Posterior vena cava (tissue), 2 donors: ENCODE measurements at regions not wholly inside any gene's neighbourhood (a gene's known extent, or its start where the extent isn't known, plus 50 kb on each side); places are given as distances from the start of the nearest gene placed in this dataset.
"Not testable (repeated sequence)": the region's sequence is repeated elsewhere in the genome, so short reads cannot be mapped to it uniquely, and the experiment has no call there.

Experiments
- DNase-seq: peaks from one replicate; pipeline ENCODE4 v3.0.0-alpha.2; 2020; ENCODE audit warnings: low spot score
- intact Hi-C, 2 donors: fragments of 100-400 bp; cut with DNase I; formaldehyde crosslinking; loops; one replicate each; pipeline versions ENCODE4 v1.14.1 to v1.14.2; 2022 to 2023
- donor health status: DM: yes; HTN: yes; CAD: no.
- donor health status: DM: yes; HTN: yes; CAD: no.

GRCh38 chr6:56842686-56843475 is 112.0 kb upstream of the BEND6 start:
- peak; percentile 83 for DNase-seq
- intact Hi-C loops: loop anchor here (10.0 kb wide), 2 partner anchors 128 to 138 kb away; no protein-coding TSS in a partner anchor

DNA sequence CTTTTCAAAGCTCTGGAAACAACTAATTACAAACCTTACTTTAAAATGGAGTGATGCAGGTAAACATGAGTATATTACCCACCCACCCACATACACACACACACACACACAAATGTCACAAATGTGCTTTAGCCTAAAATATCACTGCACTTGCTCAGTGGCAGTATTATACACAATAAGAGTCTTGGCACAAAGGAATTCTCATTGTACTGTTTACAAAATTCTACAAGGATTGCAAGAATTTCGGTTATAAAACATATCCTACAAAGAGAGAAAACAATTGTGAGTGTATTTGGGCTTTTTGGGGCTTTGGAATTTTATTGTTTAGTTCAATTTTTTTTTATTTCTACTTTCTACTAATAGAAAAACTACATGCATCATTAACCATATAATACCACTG is 113.2 kb upstream of the BEND6 start:
- intact Hi-C loops: loop anchor here (10.0 kb wide), 2 partner anchors 127 to 137 kb away; no protein-coding TSS in a partner anchor

DNA sequence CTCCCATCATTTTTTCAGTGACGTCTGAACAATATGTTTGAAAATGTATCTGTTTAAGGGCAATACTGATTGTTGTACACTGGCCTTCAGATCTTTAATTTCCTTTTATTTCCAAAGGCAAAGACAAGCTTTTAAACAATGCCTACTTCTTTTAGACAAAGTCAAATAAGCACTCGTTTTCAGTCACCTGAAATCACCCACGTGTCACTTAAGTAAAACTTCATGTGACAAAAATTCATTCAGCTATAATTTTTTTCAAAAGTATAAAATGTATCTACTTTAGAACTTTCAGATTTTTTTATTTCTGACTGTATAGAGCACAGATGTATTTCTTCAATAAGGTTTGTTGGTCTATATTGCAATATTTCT is 113.5 kb upstream of the BEND6 start:
- intact Hi-C loops: loop anchor here (10.0 kb wide), 2 partner anchors 127 to 137 kb away; no protein-coding TSS in a partner anchor
- no peak for DNase-seq

More for the DNA sequence above, 113.2 kb upstream of the BEND6 start:
- no peak for DNase-seq

DNA sequence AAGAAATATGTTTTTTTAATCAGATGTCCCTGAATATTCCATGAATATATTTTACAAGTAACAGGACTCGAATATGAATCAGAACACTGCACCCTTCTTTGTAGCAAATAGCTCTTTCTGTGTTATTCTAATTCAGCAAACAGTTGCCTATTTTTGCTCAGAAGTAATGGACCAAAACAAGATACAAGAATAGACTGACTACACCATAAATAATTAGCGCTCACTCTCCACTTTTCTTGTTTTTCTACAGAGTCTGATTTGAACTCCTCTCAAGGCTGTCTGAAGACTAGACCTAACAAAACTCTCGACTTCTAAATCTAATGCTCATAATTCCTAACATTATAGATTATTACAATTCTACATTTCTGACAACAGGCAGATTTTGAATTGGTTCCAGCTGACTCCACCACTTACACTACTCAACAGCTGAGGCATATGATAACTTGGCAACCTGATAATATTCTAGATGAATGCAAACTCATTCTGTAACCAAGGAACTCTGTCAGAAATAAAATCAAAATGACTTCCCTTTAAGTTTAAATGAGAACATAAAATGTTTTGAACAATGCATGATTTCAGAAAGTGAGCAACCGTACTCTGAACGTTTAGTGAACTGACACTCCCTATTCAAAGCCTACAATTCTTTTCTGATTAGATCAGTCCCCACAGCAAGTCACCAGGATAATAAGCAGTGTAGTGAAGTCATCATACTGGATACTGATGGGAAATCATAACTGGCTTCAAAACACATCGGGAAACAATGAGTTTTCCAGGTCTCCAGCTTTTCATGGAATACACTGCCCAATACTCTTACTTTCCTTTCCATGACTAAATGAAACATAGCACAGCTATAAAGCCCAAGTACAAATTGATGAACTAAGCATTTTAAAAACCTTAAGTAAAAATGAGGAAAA is 114.2 kb upstream of the BEND6 start:
- DNase-seq: no peak
- intact Hi-C loops: loop anchor here (10.0 kb wide), 2 partner anchors 126 to 136 kb away; no protein-coding TSS in a partner anchor

- intact Hi-C loops: loop anchor here (10.0 kb wide), 2 partner anchors 125 to 135 kb away; no protein-coding TSS in a partner anchor
- no peak for DNase-seq
These were observed 115.2 kb upstream of the BEND6 start for GRCh38 chr6:56839533-56840183.

DNA sequence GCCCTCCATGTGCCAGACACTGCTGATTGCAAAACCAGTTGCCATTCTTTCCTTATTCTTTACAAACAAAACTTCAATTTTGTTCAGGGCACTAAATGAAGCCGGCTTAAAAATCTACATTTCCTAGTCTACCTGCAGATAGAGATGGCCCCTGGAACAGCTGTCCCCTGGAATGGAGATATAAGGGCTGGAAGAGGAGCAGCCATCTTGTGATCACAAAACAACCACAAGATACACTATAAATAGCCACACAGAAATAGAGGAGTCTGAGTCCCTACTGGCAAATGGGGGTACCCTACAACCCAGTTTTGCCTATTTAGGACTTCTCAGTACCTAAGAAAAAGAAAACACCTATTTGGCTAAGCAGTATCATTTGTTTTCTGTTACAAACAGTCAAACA is 115.9 kb upstream of the BEND6 start:
- intact Hi-C loops: no loop called here
- no peak for DNase-seq

- no peak for DNase-seq
- intact Hi-C loops: no loop called here
These were observed 116.8 kb upstream of the BEND6 start for GRCh38 chr6:56838016-56838555.

DNA sequence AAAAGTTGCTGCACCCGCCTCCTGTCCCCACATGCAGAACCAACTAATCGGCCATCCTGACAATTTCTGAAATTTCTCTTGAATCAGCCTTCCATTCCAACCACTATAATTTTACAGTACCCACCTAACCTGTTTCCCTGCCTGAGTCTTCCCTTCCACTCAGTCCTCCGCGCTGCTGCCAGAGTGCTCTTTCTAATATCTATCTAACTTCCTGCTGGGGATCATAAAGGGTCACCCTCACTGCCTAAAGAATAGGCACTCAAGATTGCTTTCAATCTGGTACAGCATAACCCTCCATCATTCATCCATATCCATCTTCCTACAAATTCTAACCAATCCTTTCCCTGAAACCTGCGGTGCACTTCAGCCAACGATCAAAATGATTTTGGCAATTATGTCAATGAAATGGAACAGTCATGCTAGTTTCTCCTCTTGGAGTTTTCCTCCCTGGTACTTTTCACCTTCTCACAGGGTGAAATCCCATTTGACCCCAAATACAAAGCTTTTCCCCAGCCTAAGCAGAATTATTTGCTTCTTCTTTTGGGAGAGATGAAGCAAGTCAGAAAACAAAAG is 117.5 kb upstream of the BEND6 start:
- intact Hi-C loops: no loop called here
- no peak for DNase-seq

DNA sequence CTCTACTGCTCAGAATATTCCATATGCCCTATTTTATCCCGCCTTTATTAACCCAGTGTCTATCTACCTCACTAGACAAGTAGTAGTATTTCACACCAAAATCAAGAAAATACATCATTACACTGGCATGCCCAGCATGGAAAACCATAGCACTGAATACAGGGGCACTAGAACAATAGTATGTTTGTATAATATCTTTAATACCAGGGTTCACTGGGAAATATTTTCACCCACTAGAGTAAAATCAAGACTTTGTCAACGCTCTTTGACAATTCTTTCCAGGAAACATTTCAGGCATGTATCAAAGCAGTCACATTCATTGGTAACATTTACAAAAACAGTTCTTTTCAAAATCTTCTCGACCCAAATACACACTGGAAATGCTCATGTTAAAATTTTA is 119.3 kb upstream of the BEND6 start:
- DNase-seq: no peak
- intact Hi-C loops: no loop called here

DNA sequence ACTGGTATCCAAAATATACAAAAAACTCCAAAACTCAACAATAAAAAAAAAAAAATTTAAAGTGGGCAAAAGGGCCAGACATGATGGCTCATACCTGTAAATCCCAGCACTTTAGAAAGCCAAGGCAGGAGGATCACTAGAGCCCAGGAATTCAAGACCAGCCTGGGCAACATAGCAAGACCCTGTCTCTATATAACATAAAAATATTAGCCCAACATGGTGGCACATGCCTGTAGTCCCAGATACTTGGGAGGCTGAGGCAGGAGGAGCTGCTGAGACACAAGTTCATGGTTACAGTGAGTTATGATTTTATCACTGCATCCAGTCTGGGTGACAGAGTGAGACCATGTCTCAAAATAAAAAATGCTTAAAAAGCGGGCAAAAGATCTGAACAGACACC is 121.0 kb upstream of the BEND6 start:
- intact Hi-C loops: no loop called here
- DNase-seq: no peak

DNA sequence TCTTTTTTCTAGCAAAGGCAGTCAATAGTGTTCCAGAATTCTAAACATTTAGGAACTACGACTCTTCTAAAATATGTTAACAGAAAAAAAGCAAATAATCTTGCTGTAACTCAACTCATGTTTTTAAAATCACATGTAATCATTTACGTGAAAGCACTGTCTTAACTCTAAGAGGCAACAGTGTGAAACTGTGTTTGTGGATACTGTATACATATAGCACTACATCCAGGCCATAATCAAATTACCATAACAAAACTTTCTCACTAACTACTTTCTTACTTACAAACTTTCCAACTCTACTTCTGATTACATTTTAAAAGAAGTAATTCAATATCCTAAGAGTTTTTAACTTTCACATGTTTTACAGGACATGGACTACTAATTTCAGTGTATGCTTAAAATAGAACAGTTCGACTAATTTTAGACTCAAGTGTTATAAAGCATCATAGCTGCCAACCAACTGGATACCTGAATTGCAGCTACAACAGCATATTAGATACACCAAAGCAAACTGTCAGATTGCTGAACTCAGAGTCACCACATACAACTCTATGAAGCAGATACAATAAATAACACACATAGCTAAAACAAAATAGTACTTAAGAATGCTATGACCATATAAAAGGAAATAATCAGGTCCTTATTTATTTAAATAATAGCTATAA is 121.6 kb upstream of the BEND6 start:
- intact Hi-C loops: no loop called here
- DNase-seq: no peak

DNA sequence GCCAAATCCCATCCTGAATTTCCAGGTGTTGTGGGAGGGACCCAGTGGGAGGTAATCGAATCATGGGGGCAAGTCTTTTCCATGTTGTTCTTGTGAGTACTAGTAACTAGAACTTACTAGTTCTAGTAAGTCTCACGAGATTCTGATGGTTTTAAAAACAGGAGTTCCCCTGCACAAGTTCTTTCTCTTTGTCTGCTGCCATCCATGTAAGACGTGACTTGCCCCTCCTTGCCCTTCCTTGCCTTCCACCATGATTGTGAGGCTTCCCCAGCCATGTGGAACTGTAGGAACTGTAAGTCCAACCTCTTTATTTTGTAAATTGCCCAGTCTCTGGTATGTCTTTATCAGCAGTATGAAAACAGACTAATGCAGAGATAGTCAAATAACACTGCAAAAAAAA is 122.7 kb upstream of the BEND6 start:
- DNase-seq: no peak
- intact Hi-C loops: no loop called here

GRCh38 chr6:56831334-56831733 is 123.6 kb upstream of the BEND6 start:
- no peak for DNase-seq
- intact Hi-C loops: no loop called here

DNA sequence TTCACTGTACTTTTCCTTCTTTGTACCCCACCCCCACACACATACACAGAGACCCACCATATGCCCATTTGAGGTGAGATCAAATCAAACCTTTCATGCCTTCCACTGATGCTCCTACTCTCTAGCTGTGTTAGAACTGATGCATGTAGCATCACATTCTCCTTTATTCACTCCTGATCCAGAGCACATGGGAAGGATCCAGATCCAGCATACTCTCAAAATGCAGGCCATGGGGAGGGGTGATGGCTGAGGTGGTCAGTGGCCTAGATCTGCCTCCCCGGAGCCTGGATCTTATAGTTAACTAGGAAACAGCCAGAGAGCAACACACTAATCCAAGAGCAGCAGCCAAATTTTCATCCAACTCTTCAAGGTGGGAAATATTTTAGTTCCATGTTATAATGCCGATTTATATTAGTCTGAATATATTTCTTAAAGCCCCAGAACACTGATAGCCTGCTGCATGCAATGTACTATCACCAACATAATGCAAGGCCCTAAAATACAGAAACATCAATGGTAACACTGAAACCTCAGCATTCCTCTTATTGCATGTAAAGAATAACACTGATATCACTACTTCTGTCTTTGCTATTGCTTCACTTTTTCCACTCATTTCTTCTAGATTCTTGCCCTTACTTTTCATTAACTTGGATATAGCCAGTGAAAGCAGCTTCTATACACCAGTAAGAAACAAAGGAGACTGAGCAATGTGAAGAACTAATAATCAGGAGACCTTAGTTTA is 126.8 kb upstream of the BEND6 start:
- intact Hi-C loops: no loop called here
- DNase-seq: no peak

- intact Hi-C loops, DNase-seq: not testable (repeated sequence)
These were observed 130.5 kb upstream of the BEND6 start for GRCh38 chr6:56824431-56824830.

GRCh38 chr6:56821005-56821432 is 133.9 kb upstream of the BEND6 start:
- no peak for DNase-seq
- intact Hi-C loops: no loop called here

- no peak for DNase-seq
- intact Hi-C loops: no loop called here
These were observed 134.8 kb upstream of the BEND6 start for GRCh38 chr6:56820060-56820459.

- intact Hi-C loops: no loop called here
- no peak for DNase-seq
These were observed 135.3 kb upstream of the BEND6 start for GRCh38 chr6:56819604-56820003.
